PC-9 (cell line): ENCODE measurements at regions not wholly inside any gene's neighbourhood (a gene's known extent, or its start where the extent isn't known, plus 50 kb on each side); places are given as distances from the start of the nearest gene placed in this dataset.
"Not testable (repeated sequence)": the region's sequence is repeated elsewhere in the genome, so short reads cannot be mapped to it uniquely, and the experiment has no call there.

Experiments
- BruUV-seq: library from RNA; stranded (reverse); fragments of 400-500 nt; replicated peaks from 2 replicates; lab custom pipeline; 2021; lab: Mats Ljungman, UMichigan
- CTCF ChIA-PET: fragments of 300-600 bp; sonication (Branson Sonifier 250); formaldehyde crosslinking; loops from one replicate; lab custom pipeline; 2022; ENCODE audit warnings: antibody characterized with exemption; lab: Charles Lee
- POLR2A ChIA-PET: fragments of 300-600 bp; sonication (Branson Sonifier 250); formaldehyde crosslinking; loops from one replicate; lab custom pipeline; 2022; ENCODE audit warnings: antibody characterized with exemption; ENCODE audit not compliant: unreplicated experiment; lab: Charles Lee
- DNase-seq, 2 experiments: peaks; one replicate each; pipeline versions ENCODE4 v3.0.0 to v3.0.0-alpha.2; 2015 to 2022; ENCODE audit warnings: mixed read lengths in 1 of 2
- H2AFZ ChIP-seq: fragments of 200-600 bp; sonication (generic); 2 replicates; pipeline ENCODE4 v1.8.1; 2017; ENCODE audit warnings: antibody characterized with exemption
- H3F3A ChIP-seq: fragments of 200-600 bp; sonication (generic); 2 replicates; pipeline ENCODE4 v1.8.1; 2017; ENCODE audit warnings: antibody characterized with exemption, mild to moderate bottlenecking, low read depth; ENCODE audit not compliant: insufficient read depth
- H3K27ac ChIP-seq: fragments of 200-600 bp; sonication (generic); 2 replicates; pipeline ENCODE4 v1.6.1; 2016; ENCODE audit warnings: mixed run types
- H3K27me3 ChIP-seq: fragments of 200-600 bp; sonication (generic); 2 replicates; pipeline ENCODE4 v1.6.1; 2016; ENCODE audit warnings: low read depth, mixed run types; ENCODE audit not compliant: insufficient read depth
- H3K36me3 ChIP-seq: fragments of 200-600 bp; sonication (generic); 2 replicates; pipeline ENCODE4 v1.6.1; 2016; ENCODE audit warnings: low read depth, mixed run types
- H3K4me1 ChIP-seq: fragments of 200-600 bp; sonication (generic); replicated peaks from 2 replicates; pipeline ENCODE4 v1.6.1; 2016; ENCODE audit warnings: mixed run types; ENCODE audit not compliant: insufficient read depth
- H3K4me2 ChIP-seq: fragments of 200-600 bp; sonication (generic); 2 replicates; pipeline ENCODE4 v1.6.1; 2017; ENCODE audit warnings: mixed run types
- H3K4me3 ChIP-seq: fragments of 200-600 bp; sonication (generic); 2 replicates; pipeline ENCODE4 v1.6.1; 2016; ENCODE audit warnings: mixed run types
- H3K79me2 ChIP-seq: fragments of 200-600 bp; sonication (generic); 2 replicates; pipeline ENCODE4 v1.6.1; 2017; ENCODE audit warnings: low read depth, mixed run types
- H3K9me2 ChIP-seq: fragments of 200-600 bp; sonication (generic); 2 replicates; pipeline ENCODE4 v1.8.1; 2017; ENCODE audit warnings: mild to moderate bottlenecking; ENCODE audit not compliant: insufficient read depth
- H3K9me3 ChIP-seq: fragments of 200-600 bp; sonication (generic); 2 replicates; pipeline ENCODE4 v1.8.1; 2016; ENCODE audit warnings: low read depth; ENCODE audit not compliant: insufficient read depth
- H4K20me1 ChIP-seq: fragments of 200-600 bp; sonication (generic); 2 replicates; pipeline ENCODE4 v1.8.1; 2017; ENCODE audit not compliant: insufficient read depth
- CTCF ChIP-seq: fragments of 200-600 bp; sonication (generic); conservative IDR thresholded peaks from 2 replicates; pipeline ENCODE4 v1.6.1; 2017; ENCODE audit warnings: mixed run types, antibody characterized with exemption, mild to moderate bottlenecking, moderate library complexity
- EZH2 ChIP-seq: fragments of 200-600 bp; sonication (generic); IDR thresholded peaks from 2 replicates; pipeline ENCODE4 v1.8.0; 2017; ENCODE audit warnings: antibody characterized with exemption, low read depth
- intact Hi-C: fragments of 100-400 bp; cut with micrococcal nuclease; formaldehyde crosslinking; loops from one replicate; pipeline ENCODE4 v1.10.0; 2022; ENCODE audit not compliant: unreplicated experiment

DNA sequence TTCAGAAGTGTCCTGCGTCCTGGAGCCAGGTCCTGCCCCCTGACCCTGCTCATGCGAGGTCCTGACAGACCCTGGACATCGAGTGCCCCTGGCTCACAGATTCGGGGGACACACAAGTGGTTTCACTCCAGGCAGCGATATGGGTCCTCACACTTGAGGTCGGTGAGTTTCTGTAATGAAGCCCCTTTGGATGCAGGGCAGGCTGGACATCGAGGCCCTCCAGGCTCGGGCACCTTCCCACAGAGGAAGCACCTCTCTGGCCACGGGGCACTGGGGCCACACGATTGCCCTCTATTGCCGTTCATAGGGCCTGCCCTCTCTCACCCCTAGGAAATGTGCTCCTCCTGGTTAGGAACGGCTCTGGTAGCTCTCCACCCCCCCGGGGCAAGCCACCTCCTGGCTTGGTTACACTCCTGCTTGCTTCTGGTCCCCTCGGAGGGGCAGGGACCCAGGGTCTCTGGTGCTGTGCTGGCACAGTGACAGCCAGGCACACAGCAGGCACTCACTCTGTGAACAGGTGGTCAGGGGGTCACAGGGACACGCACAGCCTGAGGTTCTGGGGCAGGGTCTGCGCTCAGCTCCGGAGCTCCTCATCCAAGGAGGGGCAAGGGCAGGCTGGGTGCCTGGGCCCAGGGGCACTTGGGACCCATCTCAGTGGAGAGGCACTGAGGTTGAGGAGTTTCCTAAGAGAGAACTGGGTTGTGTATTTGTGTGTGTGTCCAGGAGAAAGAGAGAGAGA lies 907.7 kb downstream of the BRD1 start:
- no TSS peak for BruUV-seq
- H3K36me3 ChIP-seq, result no peaks in the 10 kb centered on the region
- no peak for TF ChIP-seq CTCF
- TF ChIP-seq EZH2, result no peak
- H3K9me2 ChIP-seq, result no peaks in the 10 kb centered on the region
- no peaks in the 10 kb centered on the region for H3K4me1 ChIP-seq
- H2AFZ ChIP-seq, result no peak overlapping the region
- H3K9me3 ChIP-seq, result no peaks in the 10 kb centered on the region
- H4K20me1 ChIP-seq, result no peaks in the 10 kb centered on the region
- intact Hi-C loops, result no loop called here
- ChIA-PET POLR2A (no interaction called here), CTCF (no interaction called here)
- DNase-seq, result no peak
- no peak overlapping the region for H3K4me2 ChIP-seq
- no peaks in the 10 kb centered on the region for H3K79me2 ChIP-seq
- no peak overlapping the region for H3K4me3 ChIP-seq
- H3K27ac ChIP-seq, result no peak overlapping the region
- peaks cover 90% of the 10 kb centered on the region for H3K27me3 ChIP-seq
- no peaks in the 10 kb centered on the region for H3F3A ChIP-seq

DNA sequence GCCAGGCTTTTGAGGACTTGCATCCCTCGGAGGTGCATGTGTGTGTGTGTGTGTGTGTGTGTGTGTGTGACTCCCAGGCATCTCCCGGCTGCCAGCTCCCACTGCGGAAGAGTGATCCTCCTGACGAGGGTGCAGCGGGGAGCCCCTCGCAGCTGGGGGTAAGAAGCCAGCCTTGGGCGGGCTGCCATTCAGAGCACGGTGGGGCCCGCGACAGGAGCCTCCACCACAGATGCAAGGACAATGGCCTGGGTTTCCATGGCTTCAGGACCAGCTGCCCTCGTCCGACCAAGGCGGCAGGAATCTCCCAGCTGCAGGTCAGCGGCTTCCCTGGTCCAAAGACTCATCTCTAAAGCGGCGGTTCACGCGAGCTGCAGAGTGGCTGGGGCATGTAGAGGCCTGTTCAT lies 908.5 kb downstream of the BRD1 start:
- TF ChIP-seq CTCF, result no peak
- no peak for TF ChIP-seq EZH2
- peaks cover 94% of the 10 kb centered on the region for H3K27me3 ChIP-seq
- ChIA-PET POLR2A (no interaction called here), CTCF (no interaction called here)
- no peaks in the 10 kb centered on the region for H4K20me1 ChIP-seq
- no peaks in the 10 kb centered on the region for H3F3A ChIP-seq
- H2AFZ ChIP-seq, result no peak overlapping the region
- intact Hi-C loops, result no loop called here
- H3K27ac ChIP-seq, result no peak overlapping the region
- no TSS peak for BruUV-seq
- H3K4me2 ChIP-seq, result no peak overlapping the region
- no peaks in the 10 kb centered on the region for H3K79me2 ChIP-seq
- H3K4me1 ChIP-seq, result no peaks in the 10 kb centered on the region
- H3K36me3 ChIP-seq, result no peaks in the 10 kb centered on the region
- DNase-seq, result no peak
- H3K4me3 ChIP-seq, result no peak overlapping the region
- H3K9me2 ChIP-seq, result no peaks in the 10 kb centered on the region
- no peaks in the 10 kb centered on the region for H3K9me3 ChIP-seq

DNA sequence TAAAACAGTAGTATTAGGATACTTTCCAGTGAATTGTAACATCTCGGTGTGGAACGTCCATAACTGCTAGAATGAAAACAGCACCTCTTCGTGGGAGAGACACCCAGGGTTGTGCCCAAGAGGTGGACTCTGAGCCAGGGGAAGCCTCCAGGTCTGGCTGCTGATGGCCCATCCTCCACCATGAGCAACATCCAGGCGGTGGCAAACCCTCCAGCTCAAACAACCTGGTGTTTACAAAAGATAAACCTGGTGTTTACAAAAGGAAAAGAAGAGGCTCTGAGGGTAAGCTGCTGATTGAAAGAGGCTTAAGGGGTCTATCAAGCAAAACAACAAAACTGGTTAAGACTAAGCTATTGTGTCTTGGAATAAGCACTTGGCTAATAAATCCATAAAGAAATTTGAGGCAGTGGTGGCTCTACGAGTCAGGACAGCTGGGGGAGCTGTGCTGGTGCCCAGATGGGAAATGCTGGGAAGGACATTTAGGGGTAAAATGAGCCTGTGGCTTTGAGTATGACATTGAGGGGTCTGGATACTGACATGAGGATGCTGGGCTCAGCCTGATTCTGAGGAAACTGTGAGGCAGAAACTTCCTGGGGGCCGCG lies 909.0 kb downstream of the BRD1 start:
- no peaks in the 10 kb centered on the region for H3K79me2 ChIP-seq
- DNase-seq, result no peak
- H3F3A ChIP-seq, result no peaks in the 10 kb centered on the region
- TF ChIP-seq EZH2 (no peak), CTCF (no peak)
- H3K36me3 ChIP-seq, result no peaks in the 10 kb centered on the region
- H3K27me3 ChIP-seq, result peaks cover 94% of the 10 kb centered on the region
- no peak overlapping the region for H3K27ac ChIP-seq
- intact Hi-C loops, result no loop called here
- no peaks in the 10 kb centered on the region for H3K4me1 ChIP-seq
- ChIA-PET POLR2A (no interaction called here), CTCF (no interaction called here)
- H2AFZ ChIP-seq, result no peak overlapping the region
- H3K4me2 ChIP-seq, result no peak overlapping the region
- H3K9me3 ChIP-seq, result no peaks in the 10 kb centered on the region
- BruUV-seq, result no TSS peak
- H4K20me1 ChIP-seq, result no peaks in the 10 kb centered on the region
- no peak overlapping the region for H3K4me3 ChIP-seq
- H3K9me2 ChIP-seq, result no peaks in the 10 kb centered on the region

GRCh38 chr22:48912356-48913066 lies 915.2 kb downstream of the BRD1 start:
- H3F3A ChIP-seq, intact Hi-C loops, H2AFZ ChIP-seq, H3K9me2 ChIP-seq, H3K4me3 ChIP-seq, H3K27ac ChIP-seq, H4K20me1 ChIP-seq, DNase-seq, CTCF ChIA-PET, H3K9me3 ChIP-seq, H3K4me2 ChIP-seq, BruUV-seq, H3K4me1 ChIP-seq, POLR2A ChIA-PET, H3K36me3 ChIP-seq, H3K79me2 ChIP-seq: not testable (repeated sequence)
- H3K27me3 ChIP-seq, result peaks cover 68% of the 10 kb centered on the region

DNA sequence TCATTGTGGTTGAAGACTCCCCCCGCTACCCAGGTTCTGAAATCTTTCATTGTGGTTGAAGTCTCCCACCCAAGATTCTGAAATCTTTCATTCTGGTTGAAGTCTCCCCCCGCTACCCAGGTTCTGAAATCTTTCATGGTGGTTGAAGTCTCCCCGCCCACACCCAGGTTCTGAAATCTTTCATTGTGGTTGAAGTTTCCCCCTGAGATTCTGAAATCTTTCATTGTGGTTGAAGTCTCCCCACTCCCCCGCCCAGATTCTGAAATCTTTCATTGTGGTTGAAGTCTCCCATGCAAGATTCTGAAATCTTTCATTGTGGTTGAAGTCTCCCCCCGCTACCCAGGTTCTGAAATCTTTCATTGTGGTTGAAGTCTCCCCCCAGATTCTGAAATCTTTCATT lies 916.0 kb downstream of the BRD1 start:
- DNase-seq, H3K4me1 ChIP-seq, H3F3A ChIP-seq, H3K9me3 ChIP-seq, H3K79me2 ChIP-seq, H3K36me3 ChIP-seq, H3K4me2 ChIP-seq, H3K9me2 ChIP-seq, BruUV-seq, H3K27ac ChIP-seq, H4K20me1 ChIP-seq, CTCF ChIA-PET, H2AFZ ChIP-seq, H3K4me3 ChIP-seq, intact Hi-C loops, POLR2A ChIA-PET: not testable (repeated sequence)
- H3K27me3 ChIP-seq, result peaks cover 68% of the 10 kb centered on the region
